ENCODE measurements at regions not wholly inside any gene's neighbourhood (a gene's known extent, or its start where the extent isn't known, plus 50 kb on each side); places are given as distances from the start of the nearest gene placed in this dataset.

DNA sequence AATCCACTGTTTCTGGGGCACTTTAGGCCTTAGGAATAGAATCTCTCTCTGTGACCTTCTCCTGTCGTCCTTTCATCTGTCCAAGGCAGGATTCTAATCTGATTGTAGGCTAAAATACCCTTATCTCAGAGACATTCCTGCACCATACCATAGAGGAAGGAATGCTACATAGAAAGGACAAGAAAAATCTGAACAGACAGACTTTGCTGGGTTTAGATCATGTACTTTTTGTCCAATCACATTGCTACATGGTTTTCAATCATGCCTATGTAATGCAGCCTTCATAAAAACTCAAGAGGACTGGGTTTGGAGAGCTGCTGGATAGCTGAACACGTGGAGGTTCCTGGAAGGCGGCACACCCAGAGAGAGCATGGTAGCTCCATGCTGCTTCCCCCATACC is 378.5 kb upstream of the SEMA6D start:
- no peak for DNase-seq

- no peak for DNase-seq
Observed at GRCh38 chr15:47339800-47340570, 377.3 kb upstream of the SEMA6D start.

DNA sequence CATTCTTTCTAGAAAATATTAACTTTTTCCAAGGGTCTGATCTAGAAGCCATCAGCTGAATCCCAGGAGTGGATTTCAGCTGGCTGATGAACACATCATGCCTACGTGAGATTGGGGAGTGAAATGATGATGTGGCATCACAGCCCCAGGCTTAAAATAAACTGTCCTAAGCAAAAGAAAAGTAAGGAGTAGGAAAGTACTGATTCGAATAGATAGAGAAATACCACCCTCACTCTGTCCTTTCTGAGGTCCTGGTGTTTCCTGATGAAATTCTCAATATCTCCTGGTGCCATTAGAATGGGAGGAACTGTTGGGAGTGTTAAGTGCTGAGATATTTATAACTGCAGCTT is 376.8 kb upstream of the SEMA6D start:
- DNase-seq: no peak

DNA sequence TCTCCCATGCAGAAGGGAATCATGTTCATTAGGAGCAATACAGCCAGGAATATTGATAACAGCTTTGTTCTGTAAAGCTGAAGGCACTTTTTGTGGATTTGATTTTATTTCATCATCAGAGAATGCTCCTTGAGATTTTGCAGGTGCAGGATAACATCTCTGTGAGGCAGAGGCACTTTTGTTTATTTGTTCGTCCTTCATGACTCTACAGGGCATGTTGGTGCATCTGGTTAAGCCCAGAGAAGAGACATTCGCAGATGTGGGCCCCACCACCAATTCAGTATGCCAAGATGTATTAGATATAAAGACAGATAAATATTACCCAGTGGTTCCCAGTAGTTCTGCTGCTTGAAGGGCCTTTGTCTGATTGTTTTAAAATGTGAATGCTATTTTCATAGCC is 368.1 kb upstream of the SEMA6D start:
- no peak for DNase-seq

GRCh38 chr15:47351501-47351900 is 365.8 kb upstream of the SEMA6D start:
- no peak for DNase-seq

DNA sequence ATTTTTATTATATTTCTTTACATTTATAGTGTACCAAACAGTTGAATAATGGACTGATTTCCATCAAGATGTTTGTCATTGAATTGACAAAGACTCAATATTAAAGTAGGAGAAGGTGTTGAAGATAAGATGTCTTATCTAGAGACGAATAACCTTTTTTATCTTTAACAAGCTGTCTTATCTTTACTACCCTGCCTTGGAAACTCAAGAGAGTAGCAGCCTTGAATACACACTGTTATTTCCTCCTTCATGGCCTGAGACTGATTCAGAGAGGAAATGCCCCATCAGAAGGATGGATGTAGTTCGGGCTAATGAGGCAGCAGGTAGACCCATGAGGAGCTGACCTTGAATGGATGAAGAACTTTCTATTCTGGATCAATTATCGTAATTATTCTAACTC is 365.1 kb upstream of the SEMA6D start:
- DNase-seq: no peak

DNA sequence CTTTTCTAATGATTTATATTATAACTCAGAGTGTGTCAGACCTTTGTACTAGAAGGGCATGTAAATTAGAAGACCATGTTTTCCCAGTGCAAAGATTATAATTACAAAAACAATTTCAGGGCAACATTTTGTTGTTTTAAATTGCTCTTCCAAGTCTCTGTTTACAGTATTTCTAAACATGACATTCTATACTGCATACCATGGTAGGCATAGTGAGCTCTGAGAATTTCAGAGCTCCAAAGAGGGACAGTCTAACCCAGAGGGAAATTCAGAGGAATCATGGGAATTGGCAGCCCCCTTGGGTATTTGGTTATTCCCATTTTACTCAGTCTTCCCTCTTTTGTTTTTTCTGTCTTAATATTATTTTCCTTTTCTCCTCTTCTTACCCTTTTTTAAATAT is 361.5 kb upstream of the SEMA6D start:
- no peak for DNase-seq

GRCh38 chr15:47356297-47356696 is 361.0 kb upstream of the SEMA6D start:
- no peak for DNase-seq

GRCh38 chr15:47358876-47359275 is 358.4 kb upstream of the SEMA6D start:
- DNase-seq: no peak

DNA sequence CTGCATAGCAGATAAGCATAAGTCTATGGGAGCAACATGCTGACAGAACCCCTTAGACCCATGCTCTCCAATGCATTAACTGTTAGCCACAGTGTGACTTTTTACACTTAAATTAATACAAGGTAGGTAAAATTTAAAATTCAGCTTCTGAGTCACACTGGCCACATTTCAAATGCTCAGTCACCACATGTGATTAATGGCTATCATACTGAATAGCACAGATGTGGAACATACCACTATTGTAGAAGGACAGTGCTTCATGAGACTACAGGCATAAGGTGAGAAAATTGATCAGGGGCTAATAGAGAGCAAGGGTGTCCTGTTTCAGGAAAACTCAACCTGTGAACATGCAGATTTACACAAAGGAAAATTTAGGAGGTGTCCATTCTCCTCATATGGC is 357.0 kb upstream of the SEMA6D start:
- DNase-seq: no peak

DNA sequence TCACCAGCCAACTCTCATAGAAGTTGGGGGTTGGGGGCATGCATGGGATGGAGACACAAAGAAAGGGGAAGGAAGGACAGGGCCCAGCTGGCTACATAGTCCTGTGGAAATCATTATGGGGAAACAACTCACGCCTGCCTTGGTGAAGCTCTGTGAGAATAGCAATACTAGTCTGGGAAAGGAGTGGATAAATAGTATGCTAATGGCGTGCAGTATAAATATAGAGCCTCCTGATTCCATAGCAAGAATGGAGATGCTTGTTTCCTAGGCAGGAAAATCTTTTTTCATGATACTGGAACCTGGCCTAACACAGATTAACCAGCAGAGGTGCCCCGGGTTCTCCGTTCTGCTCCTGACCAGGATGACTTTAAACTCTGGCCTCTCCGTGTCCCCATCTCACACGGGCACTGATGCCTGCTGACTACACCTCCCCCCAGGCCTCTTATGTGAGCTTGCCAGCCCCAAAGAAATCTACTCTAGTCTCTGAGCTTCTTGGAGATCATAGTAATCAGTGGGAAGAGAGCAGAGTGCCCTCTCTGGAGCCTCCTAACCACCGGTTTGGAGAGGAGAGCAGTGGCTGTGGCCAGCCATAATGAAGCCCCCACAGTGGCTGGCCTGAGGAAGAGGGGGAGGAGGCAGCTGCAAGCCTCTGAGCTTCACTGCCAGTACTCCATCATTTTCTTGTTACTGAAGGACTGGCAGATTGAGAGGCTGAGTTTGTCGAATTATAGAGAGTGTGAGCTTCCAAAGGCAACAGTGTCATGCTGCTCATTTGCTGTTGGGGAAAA is 355.0 kb upstream of the SEMA6D start:
- no peak for DNase-seq

- no peak for DNase-seq
Observed at GRCh38 chr15:47363653-47364052, 353.7 kb upstream of the SEMA6D start.

GRCh38 chr15:47364230-47365141 is 352.8 kb upstream of the SEMA6D start:
- DNase-seq: no peak

DNA sequence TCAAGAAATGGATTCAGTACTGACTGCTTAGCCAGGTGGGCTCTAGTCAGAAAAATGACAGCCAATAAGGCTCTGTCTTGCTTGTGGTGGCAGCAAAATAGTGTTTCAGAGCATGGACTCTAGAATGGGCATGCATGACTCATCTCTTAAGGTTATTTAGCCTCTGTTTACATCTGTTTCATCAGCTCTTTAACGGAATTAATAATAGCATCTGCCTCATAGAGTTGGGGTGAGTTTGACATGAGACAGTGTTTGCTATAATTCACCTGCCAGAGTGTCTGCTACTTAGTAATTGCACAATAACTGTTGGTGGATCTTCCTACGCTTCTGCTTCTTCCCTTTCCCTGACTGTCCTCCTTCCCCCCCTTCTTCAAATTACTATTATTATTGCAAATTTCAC is 350.4 kb upstream of the SEMA6D start:
- DNase-seq: no peak

- DNase-seq: peak in 1 of 14 donors; percentile 1
Observed at GRCh38 chr15:47367726-47368390, 349.4 kb upstream of the SEMA6D start.

GRCh38 chr15:47371939-47372338 is 345.4 kb upstream of the SEMA6D start:
- DNase-seq: no peak

GRCh38 chr15:47374222-47374621 is 343.1 kb upstream of the SEMA6D start:
- no peak for DNase-seq

GRCh38 chr15:47376190-47376589 is 341.1 kb upstream of the SEMA6D start:
- no peak for DNase-seq

DNA sequence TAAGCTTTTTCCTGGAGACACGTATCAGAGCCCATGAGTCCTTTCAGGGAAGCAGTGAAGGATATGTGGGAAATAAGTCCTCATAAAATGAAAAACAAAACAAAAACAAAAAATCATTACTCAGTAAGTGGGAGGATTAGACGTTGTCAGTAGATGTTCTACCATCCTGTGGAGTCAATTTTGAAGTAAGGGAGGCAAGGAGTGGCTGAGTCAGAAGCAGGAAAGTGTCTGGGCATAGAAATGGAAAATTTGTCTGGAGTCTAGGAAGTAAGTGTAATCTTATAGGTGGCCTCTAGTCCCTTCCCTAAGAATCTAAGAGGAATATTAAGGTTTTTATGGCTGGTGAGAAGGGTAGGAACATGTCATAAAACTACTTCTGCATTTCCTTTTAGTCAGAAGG is 339.8 kb upstream of the SEMA6D start:
- no peak for DNase-seq

DNA sequence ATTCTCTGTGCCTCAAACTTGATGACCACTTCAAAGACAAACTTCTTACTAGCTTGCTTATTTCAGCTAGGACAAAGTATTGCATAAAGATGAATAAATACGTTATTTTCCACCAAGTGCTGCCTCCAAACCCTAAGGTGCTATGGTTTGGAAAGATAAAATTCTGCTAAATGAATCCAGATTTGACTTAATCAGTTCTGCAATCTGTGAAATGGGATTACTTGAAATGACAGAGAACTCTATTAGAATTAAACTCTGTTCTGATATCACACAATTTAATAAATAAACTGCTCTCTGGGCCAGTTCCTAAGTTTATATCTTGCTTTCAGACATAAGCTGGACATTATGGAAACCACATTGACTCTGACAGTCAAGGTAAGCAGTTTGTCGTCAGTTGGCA is 338.8 kb upstream of the SEMA6D start:
- no peak for DNase-seq

DNA sequence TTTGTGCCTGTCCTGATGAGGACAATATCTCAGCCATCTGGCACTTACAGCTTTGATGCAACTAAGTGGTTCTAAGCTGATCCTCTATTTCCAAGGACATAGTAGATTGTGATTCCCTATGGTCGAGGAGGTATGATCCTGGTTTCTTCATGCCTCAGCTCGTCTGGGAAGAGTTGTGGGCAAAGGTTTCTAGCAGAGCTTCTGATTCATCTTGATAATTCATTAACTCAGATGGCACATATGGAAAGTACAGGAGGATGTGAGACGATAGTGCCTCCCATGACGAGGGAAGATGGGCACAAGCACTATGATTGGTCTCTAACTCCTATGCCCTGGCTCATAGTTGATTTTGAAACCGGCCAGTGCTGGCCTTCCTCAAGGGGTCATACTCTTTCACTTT is 334.2 kb upstream of the SEMA6D start:
- DNase-seq: no peak

DNA sequence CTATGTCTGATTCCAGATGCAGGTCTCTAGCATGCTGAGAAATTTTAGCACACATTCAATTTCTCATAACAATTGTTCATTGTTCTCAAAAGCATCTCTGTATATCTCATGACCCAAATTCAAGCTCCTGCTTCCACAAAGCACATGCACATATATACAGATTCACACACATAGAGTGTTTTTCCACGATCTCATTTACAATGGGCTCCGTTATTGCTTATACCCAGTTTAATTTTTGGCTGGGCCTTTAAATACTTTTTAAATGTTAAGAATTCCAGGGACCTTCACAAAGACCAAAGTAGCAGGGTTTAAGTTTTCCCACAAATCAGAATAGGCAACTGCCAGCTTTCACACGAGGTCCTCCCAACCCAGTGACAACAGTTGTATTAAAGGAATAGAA is 333.5 kb upstream of the SEMA6D start:
- DNase-seq: no peak

- peak in 1 of 14 donors; percentile 22 for DNase-seq
Observed at GRCh38 chr15:47384341-47384740, 333.0 kb upstream of the SEMA6D start.
